ENCODE measurements at regions not wholly inside any gene's neighbourhood (a gene's known extent, or its start where the extent isn't known, plus 50 kb on each side); places are given as distances from the start of the nearest gene placed in this dataset.

- no peaks in the 10 kb centered on the region for H3K27me3 ChIP-seq
- H3K9me3 ChIP-seq: no peaks in the 10 kb centered on the region
- no peak for TF ChIP-seq POLR2A (IDR thresholded peaks at IDR 0.05)
- TF ChIP-seq CTCF (IDR thresholded peaks at IDR 0.05 in 4 of 5, conservative IDR thresholded peaks at IDR 0.05 in 1 of 5): no peak
- intact Hi-C loops (cut with DNase I; ENCODE audit: low total_unique reads): no loop called here
- H3K4me1 ChIP-seq: peaks cover 4 to 6% of the 10 kb centered on the region in 2 donors
- DNase-seq: no peak
- no peaks in the 10 kb centered on the region for H3K36me3 ChIP-seq
- in situ Hi-C loops (cut with MboI; ENCODE audit: low sequenced_read_pairs in 4 of 4): no loop called here
- H3K27ac ChIP-seq: no peak overlapping the region
- ATAC-seq: no peak
- no peak overlapping the region for H3K4me3 ChIP-seq
These were observed 613.6 kb downstream of the ZNF608 start for GRCh38 chr5:124132843-124133242.

GRCh38 chr5:124131466-124131865 is 615.0 kb downstream of the ZNF608 start:
- DNase-seq (no peak), ATAC-seq (no peak)
- peaks cover 7 to 10% of the 10 kb centered on the region in 2 donors for H3K4me1 ChIP-seq
- in situ Hi-C loops (cut with MboI; ENCODE audit: low sequenced_read_pairs in 4 of 4) (no loop called here), intact Hi-C loops (cut with DNase I; ENCODE audit: low total_unique reads) (no loop called here)
- no peak overlapping the region for H3K27ac ChIP-seq
- TF ChIP-seq POLR2A (IDR thresholded peaks at IDR 0.05) (no peak), CTCF (IDR thresholded peaks at IDR 0.05 in 4 of 5, conservative IDR thresholded peaks at IDR 0.05 in 1 of 5) (no peak)
- no peaks in the 10 kb centered on the region for H3K27me3 ChIP-seq
- no peaks in the 10 kb centered on the region for H3K9me3 ChIP-seq
- no peak overlapping the region for H3K4me3 ChIP-seq
- H3K36me3 ChIP-seq: no peaks in the 10 kb centered on the region

GRCh38 chr5:124130816-124131215 is 615.6 kb downstream of the ZNF608 start:
- H3K4me1 ChIP-seq: peaks cover 7 to 10% of the 10 kb centered on the region in 2 donors
- no peak overlapping the region for H3K27ac ChIP-seq
- no peak overlapping the region for H3K4me3 ChIP-seq
- H3K36me3 ChIP-seq: no peaks in the 10 kb centered on the region
- in situ Hi-C loops (cut with MboI; ENCODE audit: low sequenced_read_pairs in 4 of 4) (no loop called here), intact Hi-C loops (cut with DNase I; ENCODE audit: low total_unique reads) (no loop called here)
- DNase-seq (no peak), ATAC-seq (no peak)
- TF ChIP-seq POLR2A (IDR thresholded peaks at IDR 0.05) (no peak), CTCF (IDR thresholded peaks at IDR 0.05 in 4 of 5, conservative IDR thresholded peaks at IDR 0.05 in 1 of 5) (no peak)
- H3K27me3 ChIP-seq: no peaks in the 10 kb centered on the region
- no peaks in the 10 kb centered on the region for H3K9me3 ChIP-seq

GRCh38 chr5:124128867-124129266 is 616.9 kb downstream of the CSNK1G3 start:
- Histone ChIP-seq H3K27me3 (no peaks in the 10 kb centered on the region), H3K9me3 (no peaks in the 10 kb centered on the region), H3K27ac (no peak overlapping the region), H3K36me3 (no peaks in the 10 kb centered on the region), H3K4me3 (no peak overlapping the region), H3K4me1 (peaks cover 7 to 10% of the 10 kb centered on the region in 2 donors)
- in situ Hi-C loops (cut with MboI; ENCODE audit: low sequenced_read_pairs in 4 of 4) (no loop called here), intact Hi-C loops (cut with DNase I; ENCODE audit: low total_unique reads) (no loop called here)
- DNase-seq: no peak
- no peak for TF ChIP-seq POLR2A (IDR thresholded peaks at IDR 0.05)
- ATAC-seq: no peak

- H3K4me1 ChIP-seq: peaks cover 7 to 10% of the 10 kb centered on the region in 2 donors
- no peaks in the 10 kb centered on the region for H3K36me3 ChIP-seq
- H3K27ac ChIP-seq: no peak overlapping the region
- ATAC-seq (no peak), DNase-seq (no peak)
- H3K4me3 ChIP-seq: no peak overlapping the region
- intact Hi-C loops (cut with DNase I; ENCODE audit: low total_unique reads): no loop called here
- TF ChIP-seq POLR2A (IDR thresholded peaks at IDR 0.05) (no peak), CTCF (IDR thresholded peaks at IDR 0.05 in 4 of 5, conservative IDR thresholded peaks at IDR 0.05 in 1 of 5) (no peak)
- in situ Hi-C loops (cut with MboI; ENCODE audit: low sequenced_read_pairs in 4 of 4): no loop called here
- H3K9me3 ChIP-seq: no peaks in the 10 kb centered on the region
- no peaks in the 10 kb centered on the region for H3K27me3 ChIP-seq
These were observed 614.7 kb downstream of the CSNK1G3 start for GRCh38 chr5:124126504-124127217.

Data from gastrocnemius medialis (tissue), 4 donors.